ENCODE measurements at regions not wholly inside any gene's neighbourhood (a gene's known extent, or its start where the extent isn't known, plus 50 kb on each side); places are given as distances from the start of the nearest gene placed in this dataset.

DNA sequence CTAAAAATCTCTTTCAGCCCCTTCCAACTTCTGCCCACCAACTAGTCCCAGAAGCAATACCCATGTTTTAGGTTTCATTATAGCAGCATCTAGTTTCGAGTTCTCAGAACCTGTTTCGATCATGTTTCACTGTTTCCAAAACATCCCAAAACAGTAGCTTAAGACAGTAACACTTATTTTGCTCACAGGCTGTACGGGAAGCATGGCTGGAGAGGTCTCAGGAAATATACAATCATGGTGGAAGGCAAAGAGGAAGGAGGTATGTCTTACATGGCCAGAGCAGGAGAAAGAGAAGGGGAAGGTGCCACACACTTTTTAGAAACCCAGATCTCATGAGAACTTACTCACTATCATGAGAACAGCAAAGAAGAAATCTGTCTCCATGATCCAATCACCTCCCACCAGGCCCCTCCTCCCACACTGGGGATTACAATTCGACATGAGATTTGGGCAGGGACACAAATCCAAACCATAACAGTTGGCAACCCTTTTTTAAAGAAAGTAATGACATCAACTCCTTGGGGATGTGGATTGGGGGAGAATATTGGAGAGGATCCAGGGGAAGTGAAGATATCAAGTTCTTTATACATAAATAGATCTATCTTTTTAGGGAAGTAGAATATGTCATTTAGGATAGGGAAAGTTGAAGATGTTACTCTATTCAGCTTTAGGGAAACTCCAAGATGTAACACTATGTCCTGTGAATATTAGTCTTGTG is 269.9 kb upstream of the PLEKHG7 start:
- H3K27ac ChIP-seq: peak overlapping the region in 1 of 12 donors; percentile 21
- TF ChIP-seq POLR2A (IDR thresholded peaks at IDR 0.05): no peak
- TF ChIP-seq, protein P1, sequence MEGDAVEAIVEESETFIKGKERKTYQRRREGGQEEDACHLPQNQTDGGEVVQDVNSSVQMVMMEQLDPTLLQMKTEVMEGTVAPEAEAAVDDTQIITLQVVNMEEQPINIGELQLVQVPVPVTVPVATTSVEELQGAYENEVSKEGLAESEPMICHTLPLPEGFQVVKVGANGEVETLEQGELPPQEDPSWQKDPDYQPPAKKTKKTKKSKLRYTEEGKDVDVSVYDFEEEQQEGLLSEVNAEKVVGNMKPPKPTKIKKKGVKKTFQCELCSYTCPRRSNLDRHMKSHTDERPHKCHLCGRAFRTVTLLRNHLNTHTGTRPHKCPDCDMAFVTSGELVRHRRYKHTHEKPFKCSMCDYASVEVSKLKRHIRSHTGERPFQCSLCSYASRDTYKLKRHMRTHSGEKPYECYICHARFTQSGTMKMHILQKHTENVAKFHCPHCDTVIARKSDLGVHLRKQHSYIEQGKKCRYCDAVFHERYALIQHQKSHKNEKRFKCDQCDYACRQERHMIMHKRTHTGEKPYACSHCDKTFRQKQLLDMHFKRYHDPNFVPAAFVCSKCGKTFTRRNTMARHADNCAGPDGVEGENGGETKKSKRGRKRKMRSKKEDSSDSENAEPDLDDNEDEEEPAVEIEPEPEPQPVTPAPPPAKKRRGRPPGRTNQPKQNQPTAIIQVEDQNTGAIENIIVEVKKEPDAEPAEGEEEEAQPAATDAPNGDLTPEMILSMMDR (IDR thresholded peaks at IDR 0.05): no peak

DNA sequence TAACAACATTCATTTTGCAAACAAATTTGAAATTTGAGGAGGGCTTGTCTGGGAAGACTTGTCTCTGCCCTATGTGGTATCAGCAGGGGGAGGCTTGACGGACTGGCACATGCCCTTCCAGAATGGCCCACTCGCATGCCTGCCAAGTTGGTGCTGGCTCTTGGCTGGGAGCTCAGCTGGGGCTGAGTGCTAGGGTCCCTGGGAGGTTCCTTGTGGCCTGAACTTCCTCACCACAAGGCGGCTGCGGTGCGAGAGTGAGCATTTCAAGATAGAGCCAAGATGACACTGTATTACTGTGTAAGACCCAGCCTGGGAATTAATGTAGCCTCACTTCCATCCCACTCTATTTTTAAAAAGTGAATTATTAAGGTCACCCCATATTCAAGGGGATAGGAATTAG is 271.6 kb upstream of the PLEKHG7 start:
- Histone ChIP-seq H3K36me3 (no peaks in the 10 kb centered on the region), H3K4me1 (peaks cover 0 to 18% (median 0%) of the 10 kb centered on the region in 12 donors), H3K9me3 (no peaks in the 10 kb centered on the region), H3K27me3 (no peaks in the 10 kb centered on the region), H3K4me3 (no peak overlapping the region), H3K27ac (no peak overlapping the region)
- DNase-seq (peak in 2 of 5 donors; percentile 28 to 52), ATAC-seq (peak in 3 of 4 donors; percentile 26 to 41 (median 37))
- TF ChIP-seq, protein P1 (IDR thresholded peaks at IDR 0.05): no peak
- TF ChIP-seq POLR2A (IDR thresholded peaks at IDR 0.05): no peak
- intact Hi-C loops (cut with DNase I): no loop called here
- 64 to 80% (median 72%) methylated on average over 5 of the region's 5 CpGs for WGBS, 4 donors

More for the DNA sequence above, 269.9 kb upstream of the PLEKHG7 start:
- Histone ChIP-seq H3K27me3 (no peaks in the 10 kb centered on the region), H3K4me1 (peaks cover 0 to 30% (median 5%) of the 10 kb centered on the region in 12 donors), H3K36me3 (no peaks in the 10 kb centered on the region), H3K9me3 (no peaks in the 10 kb centered on the region), H3K4me3 (no peak overlapping the region)
- DNase-seq: no peak
- intact Hi-C loops (cut with DNase I): no loop called here
- ATAC-seq: peak in 1 of 4 donors; percentile 45
- WGBS, 4 donors: 71 to 89% (median 76%) methylated on average over 4 of the region's 4 CpGs

DNA sequence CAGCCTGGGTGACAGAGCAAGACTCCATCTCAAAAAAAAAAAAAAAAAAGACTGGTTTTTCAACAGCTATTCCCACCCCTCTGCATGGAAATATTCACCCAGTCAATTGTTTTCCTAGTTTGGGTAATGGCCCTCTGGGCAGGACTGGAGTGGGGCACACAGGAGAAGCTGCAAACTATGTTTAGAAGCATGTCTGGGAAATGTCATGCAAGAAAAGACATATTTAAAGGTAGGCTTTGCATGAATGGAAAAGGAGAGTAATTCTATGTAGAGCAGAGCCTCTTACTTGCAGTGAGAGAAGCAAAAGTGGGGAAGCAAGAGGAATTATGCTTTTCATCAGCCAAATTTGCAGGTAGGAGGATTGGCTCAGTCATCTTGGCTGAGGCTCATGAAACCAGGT is 276.5 kb upstream of the PLEKHG7 start:
- H3K27ac ChIP-seq: no peak overlapping the region
- H3K9me3 ChIP-seq: no peaks in the 10 kb centered on the region
- H3K4me1 ChIP-seq: peaks cover 0 to 21% (median 11%) of the 10 kb centered on the region in 12 donors
- no peak for TF ChIP-seq POLR2A (IDR thresholded peaks at IDR 0.05)
- TF ChIP-seq, protein P1 (IDR thresholded peaks at IDR 0.05): no peak
- intact Hi-C loops (cut with DNase I): no loop called here
- ATAC-seq: peak in 1 of 4 donors; percentile 27
- no peaks in the 10 kb centered on the region for H3K36me3 ChIP-seq
- DNase-seq: no peak
- H3K4me3 ChIP-seq: no peak overlapping the region
- H3K27me3 ChIP-seq: no peaks in the 10 kb centered on the region

DNA sequence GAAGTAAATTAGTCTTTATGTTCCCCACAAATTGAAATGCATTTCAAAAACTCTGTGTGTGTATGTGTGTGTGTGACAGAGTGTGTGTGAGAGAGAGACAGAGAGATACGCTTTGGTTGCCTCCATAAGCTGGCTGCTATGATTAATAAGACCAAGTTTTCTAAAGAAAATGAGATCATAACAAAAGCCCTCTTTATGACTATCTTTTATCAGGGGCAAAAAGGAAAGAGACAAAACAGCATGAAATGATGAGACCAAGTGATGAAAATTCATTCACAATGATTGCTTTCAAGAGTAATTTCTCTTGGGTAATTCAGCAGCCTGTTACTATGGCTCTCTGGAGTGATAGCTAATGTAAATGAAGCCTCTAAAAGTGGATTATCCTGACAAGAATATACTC is 277.6 kb upstream of the PLEKHG7 start:
- peaks cover 0 to 18% (median 11%) of the 10 kb centered on the region in 12 donors for H3K4me1 ChIP-seq
- DNase-seq (no peak), ATAC-seq (no peak)
- H3K4me3 ChIP-seq: no peak overlapping the region
- 97 to 100% (median 98%) methylated on average over 1 of the region's 1 CpG for WGBS, 4 donors
- no peaks in the 10 kb centered on the region for H3K36me3 ChIP-seq
- H3K27ac ChIP-seq: no peak overlapping the region
- no peak for TF ChIP-seq POLR2A (IDR thresholded peaks at IDR 0.05)
- TF ChIP-seq, protein P1 (IDR thresholded peaks at IDR 0.05): no peak
- H3K27me3 ChIP-seq: no peaks in the 10 kb centered on the region
- no peaks in the 10 kb centered on the region for H3K9me3 ChIP-seq
- intact Hi-C loops (cut with DNase I): no loop called here

Measured in heart left ventricle (tissue), 16 donors.